ENCODE measurements at regions not wholly inside any gene's neighbourhood (a gene's known extent, or its start where the extent isn't known, plus 50 kb on each side); places are given as distances from the start of the nearest gene placed in this dataset.

DNA sequence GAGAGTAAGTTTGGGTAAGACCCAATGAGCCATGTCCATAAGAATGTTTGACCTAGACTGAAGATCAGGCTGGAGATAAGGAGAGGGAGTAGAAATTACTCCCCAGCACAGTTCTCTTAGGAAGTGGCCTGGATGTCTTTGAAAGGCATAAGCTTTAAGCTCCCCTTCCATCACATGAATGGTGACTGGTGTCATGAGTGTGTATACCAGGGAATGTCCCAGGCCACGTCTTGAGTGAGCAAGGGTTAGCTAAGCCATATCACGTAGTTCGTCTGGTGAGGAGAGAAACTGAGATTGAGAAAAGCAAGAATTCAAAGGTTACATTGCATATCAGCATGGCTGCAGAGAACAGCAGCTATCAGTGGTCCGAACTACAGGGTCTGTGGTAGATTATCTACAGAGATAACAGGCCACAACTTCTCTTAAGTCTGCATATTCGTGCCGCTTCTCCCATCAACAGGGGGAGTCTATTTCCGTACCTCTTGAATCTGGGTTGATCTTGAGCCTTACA lies 60.1 kb upstream of the BMP2 start:
- no peak for DNase-seq (ENCODE audit: low spot score in 2 of 2)
- no peaks in the 10 kb centered on the region for H3K36me3 ChIP-seq
- TF ChIP-seq POLR2A (IDR thresholded peaks at IDR 0.05) = no peak
- TF ChIP-seq EP300 (IDR thresholded peaks at IDR 0.05) = no peak
- TF ChIP-seq CTCF (IDR thresholded peaks at IDR 0.05) = no peak
- H3K9me3 ChIP-seq = no peaks in the 10 kb centered on the region
- H3K27ac ChIP-seq = peak overlapping the region; percentile 30 to 65 (median 50)
- no peaks in the 10 kb centered on the region for H3K27me3 ChIP-seq
- H3K4me3 ChIP-seq = no peak overlapping the region
- 75 to 80% methylated on average over 7 of the region's 7 CpGs for WGBS, 2 donors
- H3K4me1 ChIP-seq = peaks cover 0 to 27% (median 10%) of the 10 kb centered on the region in 4 donors

GRCh38 chr20:6705926-6706548 lies 61.4 kb upstream of the BMP2 start:
- no peak for TF ChIP-seq EP300 (IDR thresholded peaks at IDR 0.05)
- TF ChIP-seq POLR2A (IDR thresholded peaks at IDR 0.05) = no peak
- no peak for TF ChIP-seq CTCF (IDR thresholded peaks at IDR 0.05)
- Histone ChIP-seq H3K36me3 (no peaks in the 10 kb centered on the region), H3K9me3 (no peaks in the 10 kb centered on the region), H3K4me1 (peaks cover 0 to 40% (median 10%) of the 10 kb centered on the region in 4 donors), H3K4me3 (no peak overlapping the region), H3K27me3 (no peaks in the 10 kb centered on the region), H3K27ac (no peak overlapping the region)
- DNase-seq (ENCODE audit: low spot score in 2 of 2) = no peak
- 93 to 94% methylated on average over 7 of the region's 7 CpGs for WGBS, 2 donors

GRCh38 chr20:6705106-6705766 lies 62.2 kb upstream of the BMP2 start:
- H3K27me3 ChIP-seq = no peaks in the 10 kb centered on the region
- H3K27ac ChIP-seq = peak overlapping the region in 3 of 4 donors; percentile 48 to 87 (median 76)
- DNase-seq (ENCODE audit: low spot score in 2 of 2) = no peak
- H3K4me3 ChIP-seq = no peak overlapping the region
- H3K9me3 ChIP-seq = no peaks in the 10 kb centered on the region
- 78 to 90% methylated on average over 6 of the region's 6 CpGs for WGBS, 2 donors
- peaks cover 0 to 40% (median 10%) of the 10 kb centered on the region in 4 donors for H3K4me1 ChIP-seq
- TF ChIP-seq CTCF (IDR thresholded peaks at IDR 0.05) = no peak
- TF ChIP-seq EP300 (IDR thresholded peaks at IDR 0.05) = no peak
- TF ChIP-seq POLR2A (IDR thresholded peaks at IDR 0.05) = no peak
- H3K36me3 ChIP-seq = no peaks in the 10 kb centered on the region

- no peak for DNase-seq (ENCODE audit: low spot score in 2 of 2)
- Histone ChIP-seq H3K4me1 (peaks cover 0 to 40% (median 10%) of the 10 kb centered on the region in 4 donors), H3K4me3 (no peak overlapping the region), H3K9me3 (no peaks in the 10 kb centered on the region), H3K36me3 (no peaks in the 10 kb centered on the region), H3K27me3 (no peaks in the 10 kb centered on the region), H3K27ac (peak overlapping the region; percentile 48 to 87 (median 69))
- TF ChIP-seq POLR2A (IDR thresholded peaks at IDR 0.05) (no peak), CTCF (IDR thresholded peaks at IDR 0.05) (no peak), EP300 (IDR thresholded peaks at IDR 0.05) (no peak)
- WGBS, 2 donors = 44 to 57% methylated on average over 6 of the region's 6 CpGs
Measured at GRCh38 chr20:6704132-6704861, 63.2 kb upstream of the BMP2 start.

GRCh38 chr20:6703656-6704055 lies 63.8 kb upstream of the BMP2 start:
- H3K36me3 ChIP-seq = no peaks in the 10 kb centered on the region
- no peaks in the 10 kb centered on the region for H3K27me3 ChIP-seq
- no peaks in the 10 kb centered on the region for H3K9me3 ChIP-seq
- TF ChIP-seq POLR2A (IDR thresholded peaks at IDR 0.05) = no peak
- no peak for TF ChIP-seq CTCF (IDR thresholded peaks at IDR 0.05)
- DNase-seq (ENCODE audit: low spot score in 2 of 2) = no peak
- H3K27ac ChIP-seq = peak overlapping the region; percentile 48 to 87 (median 69)
- H3K4me1 ChIP-seq = peaks cover 0 to 36% (median 10%) of the 10 kb centered on the region in 4 donors
- H3K4me3 ChIP-seq = no peak overlapping the region
